ENCODE measurements at regions not wholly inside any gene's neighbourhood (a gene's known extent, or its start where the extent isn't known, plus 50 kb on each side); places are given as distances from the start of the nearest gene placed in this dataset.

DNA sequence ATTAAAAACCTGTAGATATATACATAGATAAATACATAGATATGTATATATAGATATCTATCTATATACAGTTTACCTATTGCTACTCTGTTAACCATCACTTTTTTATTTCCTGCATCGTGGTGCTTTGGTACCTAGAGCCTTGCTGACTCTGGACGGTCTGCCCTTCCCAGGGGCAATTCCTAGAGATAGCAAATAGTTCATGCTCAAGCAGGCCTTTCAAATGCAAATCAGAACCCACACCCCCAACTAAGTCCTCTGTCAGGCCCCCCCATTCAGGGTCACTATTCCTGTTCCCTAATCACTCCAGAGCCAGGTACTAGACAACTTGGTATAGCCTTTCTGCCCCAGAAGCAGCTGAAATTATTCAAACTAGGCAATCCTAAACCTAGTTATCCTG lies 273.5 kb upstream of the ADGRL3 start:
- Mint-ChIP-seq H3K27ac (no peak overlapping the region), H3K27me3 (no peaks in the 10 kb centered on the region), H3K4me3 (no peak overlapping the region), H3K4me1 (ENCODE audit: unreplicated experiment) (no peaks in the 10 kb centered on the region), H3K9me3 (no peaks in the 10 kb centered on the region), H3K36me3 (no peaks in the 10 kb centered on the region)
- TF ChIP-seq, protein P1, sequence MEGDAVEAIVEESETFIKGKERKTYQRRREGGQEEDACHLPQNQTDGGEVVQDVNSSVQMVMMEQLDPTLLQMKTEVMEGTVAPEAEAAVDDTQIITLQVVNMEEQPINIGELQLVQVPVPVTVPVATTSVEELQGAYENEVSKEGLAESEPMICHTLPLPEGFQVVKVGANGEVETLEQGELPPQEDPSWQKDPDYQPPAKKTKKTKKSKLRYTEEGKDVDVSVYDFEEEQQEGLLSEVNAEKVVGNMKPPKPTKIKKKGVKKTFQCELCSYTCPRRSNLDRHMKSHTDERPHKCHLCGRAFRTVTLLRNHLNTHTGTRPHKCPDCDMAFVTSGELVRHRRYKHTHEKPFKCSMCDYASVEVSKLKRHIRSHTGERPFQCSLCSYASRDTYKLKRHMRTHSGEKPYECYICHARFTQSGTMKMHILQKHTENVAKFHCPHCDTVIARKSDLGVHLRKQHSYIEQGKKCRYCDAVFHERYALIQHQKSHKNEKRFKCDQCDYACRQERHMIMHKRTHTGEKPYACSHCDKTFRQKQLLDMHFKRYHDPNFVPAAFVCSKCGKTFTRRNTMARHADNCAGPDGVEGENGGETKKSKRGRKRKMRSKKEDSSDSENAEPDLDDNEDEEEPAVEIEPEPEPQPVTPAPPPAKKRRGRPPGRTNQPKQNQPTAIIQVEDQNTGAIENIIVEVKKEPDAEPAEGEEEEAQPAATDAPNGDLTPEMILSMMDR (conservative IDR thresholded peaks at IDR 0.05): no peak
- no peak for DNase-seq (ENCODE audit: extremely low spot score, unreplicated experiment)

DNA sequence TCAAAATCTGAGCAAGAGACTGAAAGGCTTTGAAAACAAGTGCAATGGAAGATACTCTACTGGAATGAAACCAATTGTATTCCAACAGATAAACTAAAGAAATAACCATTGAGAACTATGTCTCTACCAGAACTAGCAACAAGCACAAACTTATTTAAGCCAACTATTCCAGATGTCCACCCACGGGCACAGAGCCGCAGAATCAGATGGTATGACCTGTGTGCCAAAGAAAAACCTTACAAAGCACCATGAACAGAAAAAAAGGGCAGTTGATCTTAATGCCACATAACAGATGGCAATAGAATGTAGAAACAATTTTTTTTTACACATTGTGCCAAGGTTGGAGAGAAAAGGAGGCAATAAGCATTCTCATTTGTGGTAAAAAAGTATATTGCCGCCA lies 269.3 kb upstream of the ADGRL3 start:
- Mint-ChIP-seq H3K9me3 (no peaks in the 10 kb centered on the region), H3K27ac (no peak overlapping the region), H3K36me3 (no peaks in the 10 kb centered on the region), H3K27me3 (no peaks in the 10 kb centered on the region), H3K4me1 (ENCODE audit: unreplicated experiment) (peaks cover 4% of the 10 kb centered on the region), H3K4me3 (no peak overlapping the region)
- no peak for DNase-seq (ENCODE audit: extremely low spot score, unreplicated experiment)
- TF ChIP-seq, protein P1 (conservative IDR thresholded peaks at IDR 0.05): no peak

DNA sequence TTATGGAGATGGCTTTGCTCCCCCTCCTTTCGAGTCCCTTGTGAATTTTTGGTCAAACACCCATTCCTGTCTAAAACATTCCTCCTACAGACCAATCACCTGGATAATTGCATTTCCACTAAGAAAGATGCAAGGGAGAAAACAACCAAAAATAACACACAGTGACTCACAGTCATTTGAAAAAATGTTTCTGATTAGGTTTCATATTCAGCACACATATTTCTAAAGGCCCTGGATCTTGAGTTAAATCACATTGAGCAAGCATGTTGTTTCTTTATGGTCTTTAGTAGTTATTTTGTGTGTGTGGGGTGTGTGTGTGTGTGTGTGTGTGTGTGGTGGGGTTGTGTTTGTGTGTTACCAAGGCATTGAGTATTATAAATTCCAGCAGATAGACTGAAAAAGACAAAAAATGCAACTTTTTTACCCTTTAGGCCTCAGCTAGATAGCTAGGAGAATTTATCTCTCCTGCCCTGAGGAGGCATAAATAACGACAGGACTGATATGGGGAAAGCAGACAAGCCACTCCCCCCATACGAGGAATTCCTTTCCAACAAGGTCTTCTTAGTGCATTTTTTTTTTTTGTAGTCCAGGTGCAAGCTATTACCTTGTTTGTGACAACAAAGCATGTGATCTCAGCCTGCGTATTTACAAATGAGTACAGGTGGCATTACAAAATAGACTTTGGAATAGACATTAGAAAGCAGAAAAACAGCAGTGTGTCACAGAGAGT lies 265.4 kb upstream of the ADGRL3 start:
- peak overlapping the region; percentile 56 for H3K27ac Mint-ChIP-seq

DNA sequence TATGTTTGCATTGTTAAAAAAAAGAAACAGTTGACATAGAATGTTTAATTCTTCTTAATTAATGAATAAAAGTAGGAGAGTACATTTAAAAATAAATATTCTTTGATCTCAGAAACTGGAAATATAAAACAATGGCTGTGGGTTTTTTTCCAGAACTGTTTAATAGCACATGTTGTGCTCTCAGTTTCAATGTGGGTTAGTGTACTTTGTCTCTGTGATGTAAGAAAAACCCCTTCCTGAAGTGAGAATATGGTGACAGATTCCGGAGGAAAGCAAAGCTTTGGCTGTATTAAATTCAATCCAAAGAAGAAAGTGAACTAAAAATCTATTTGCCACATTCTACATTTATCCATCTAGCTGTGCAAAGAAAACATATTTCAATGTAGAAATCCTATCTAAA lies 261.9 kb upstream of the ADGRL3 start:
- Mint-ChIP-seq H3K4me1 (ENCODE audit: unreplicated experiment) (peaks cover 4% of the 10 kb centered on the region), H3K9me3 (no peaks in the 10 kb centered on the region), H3K27ac (no peak overlapping the region), H3K27me3 (no peaks in the 10 kb centered on the region), H3K4me3 (no peak overlapping the region), H3K36me3 (no peaks in the 10 kb centered on the region)
- TF ChIP-seq, protein P1 (conservative IDR thresholded peaks at IDR 0.05): no peak
- DNase-seq (ENCODE audit: extremely low spot score, unreplicated experiment): no peak

More for the DNA sequence above, 265.4 kb upstream of the ADGRL3 start:
- TF ChIP-seq, protein P1 (conservative IDR thresholded peaks at IDR 0.05): no peak
- Mint-ChIP-seq H3K36me3 (no peaks in the 10 kb centered on the region), H3K27me3 (no peaks in the 10 kb centered on the region), H3K4me3 (no peak overlapping the region), H3K9me3 (no peaks in the 10 kb centered on the region), H3K4me1 (ENCODE audit: unreplicated experiment) (peaks cover 4% of the 10 kb centered on the region)
- no peak for DNase-seq (ENCODE audit: extremely low spot score, unreplicated experiment)

DNA sequence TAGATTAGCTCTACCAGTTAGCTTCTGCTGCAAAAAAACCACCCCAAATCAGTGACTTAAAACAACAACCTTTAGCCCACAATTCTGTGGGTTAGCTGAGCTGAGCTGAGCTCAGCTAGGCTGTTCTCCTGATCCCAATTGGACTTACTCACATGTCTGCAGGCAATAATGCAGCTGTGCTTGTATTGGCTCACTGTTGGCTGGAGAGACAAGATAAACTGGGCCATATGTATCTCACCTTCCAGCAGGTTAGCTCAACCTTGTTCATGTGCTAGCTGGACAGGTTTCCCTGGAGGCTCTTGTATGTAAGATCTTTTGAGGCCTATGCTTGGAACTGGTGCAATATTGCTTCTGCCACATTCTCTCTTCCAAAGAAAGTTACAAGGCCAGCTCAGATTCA lies 261.5 kb upstream of the ADGRL3 start:
- Mint-ChIP-seq H3K4me3 (no peak overlapping the region), H3K9me3 (no peaks in the 10 kb centered on the region), H3K4me1 (ENCODE audit: unreplicated experiment) (peaks cover 4% of the 10 kb centered on the region), H3K27me3 (no peaks in the 10 kb centered on the region), H3K27ac (no peak overlapping the region), H3K36me3 (no peaks in the 10 kb centered on the region)
- TF ChIP-seq, protein P1 (conservative IDR thresholded peaks at IDR 0.05): no peak
- no peak for DNase-seq (ENCODE audit: extremely low spot score, unreplicated experiment)

Measured in type B pancreatic cell (in vitro differentiated cells).